Ishikawa (cell line): ENCODE measurements at regions not wholly inside any gene's neighbourhood (a gene's known extent, or its start where the extent isn't known, plus 50 kb on each side); places are given as distances from the start of the nearest gene placed in this dataset.

ENCODE experiments used
- CEBPB ChIP-seq: IDR thresholded peaks from 2 replicates; pipeline ENCODE4 v1.6.1; 2012
- CREB1 ChIP-seq: IDR thresholded peaks from 2 replicates; pipeline ENCODE4 v1.6.1; 2012; ENCODE audit warnings: low read depth
- EGR1 ChIP-seq: IDR thresholded peaks from 2 replicates; pipeline ENCODE4 v1.6.1; 2012
- EP300 ChIP-seq: IDR thresholded peaks from 2 replicates; pipeline ENCODE4 v1.6.1; 2012; ENCODE audit warnings: borderline replicate concordance
- FOXM1 ChIP-seq: IDR thresholded peaks from 2 replicates; pipeline ENCODE4 v1.6.1; 2012; ENCODE audit warnings: low read depth, borderline replicate concordance
- MAX ChIP-seq: IDR thresholded peaks from 2 replicates; pipeline ENCODE4 v1.6.1; 2012
- NFIC ChIP-seq: IDR thresholded peaks from 2 replicates; pipeline ENCODE4 v1.6.1; 2012
- RAD21 ChIP-seq: IDR thresholded peaks from 2 replicates; pipeline ENCODE4 v1.6.1; 2012; ENCODE audit warnings: low read depth
- REST ChIP-seq: IDR thresholded peaks from 2 replicates; pipeline ENCODE4 v1.6.1; 2012; ENCODE audit warnings: low read depth, mild to moderate bottlenecking
- TAF1 ChIP-seq: IDR thresholded peaks from 2 replicates; pipeline ENCODE4 v1.6.1; 2012; ENCODE audit warnings: low read depth, mild to moderate bottlenecking
- TCF12 ChIP-seq: IDR thresholded peaks from 2 replicates; pipeline ENCODE4 v1.6.1; 2012; ENCODE audit warnings: low read depth
- TEAD4 ChIP-seq: IDR thresholded peaks from 2 replicates; pipeline ENCODE4 v1.6.1; 2012
- USF1 ChIP-seq: IDR thresholded peaks from 2 replicates; pipeline ENCODE4 v1.6.1; 2012
- YY1 ChIP-seq: IDR thresholded peaks from 2 replicates; pipeline ENCODE4 v1.6.1; 2012; ENCODE audit warnings: low read depth
- ZBTB7A ChIP-seq: IDR thresholded peaks from 2 replicates; pipeline ENCODE4 v1.6.1; 2012; ENCODE audit warnings: low read depth

DNA sequence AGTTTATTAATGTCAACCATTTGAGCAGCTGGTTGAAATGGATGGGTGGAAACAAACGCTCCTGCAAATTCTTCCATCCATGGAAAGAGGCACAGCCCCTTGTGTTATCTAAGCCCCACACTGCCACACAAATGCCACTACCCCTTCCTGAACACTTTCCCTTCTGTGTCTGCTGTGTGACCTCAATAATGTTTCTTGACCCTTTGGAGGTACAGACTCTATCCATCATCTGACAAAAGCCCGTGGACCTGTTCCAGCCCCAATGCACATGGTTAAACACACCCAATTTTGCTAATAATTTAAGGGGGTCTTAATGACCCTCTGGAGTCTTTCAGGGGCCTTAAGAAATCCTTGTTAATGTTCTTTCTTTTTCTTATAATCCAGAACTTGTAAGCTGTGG lies 482.2 kb upstream of the CFAP20DC start:
- TF ChIP-seq EGR1 = no peak
- no peak for TF ChIP-seq YY1
- no peak for TF ChIP-seq FOXM1
- no peak for TF ChIP-seq CREB1
- no peak for TF ChIP-seq TAF1
- no peak for TF ChIP-seq USF1
- TF ChIP-seq REST = no peak
- TF ChIP-seq TCF12 = no peak
- no peak for TF ChIP-seq CEBPB
- no peak for TF ChIP-seq NFIC
- TF ChIP-seq EP300 = no peak
- no peak for TF ChIP-seq MAX
- TF ChIP-seq RAD21 = no peak
- TF ChIP-seq TEAD4 = no peak
- TF ChIP-seq ZBTB7A = no peak

- TF ChIP-seq TCF12 (no peak), YY1 (no peak), CEBPB (no peak), RAD21 (no peak), CREB1 (no peak), NFIC (no peak), USF1 (no peak), EP300 (no peak), TEAD4 (no peak), EGR1 (no peak), TAF1 (no peak), REST (no peak), MAX (no peak), ZBTB7A (no peak), FOXM1 (no peak)
These were observed 481.4 kb upstream of the CFAP20DC start for GRCh38 chr3:59531066-59531745.

DNA sequence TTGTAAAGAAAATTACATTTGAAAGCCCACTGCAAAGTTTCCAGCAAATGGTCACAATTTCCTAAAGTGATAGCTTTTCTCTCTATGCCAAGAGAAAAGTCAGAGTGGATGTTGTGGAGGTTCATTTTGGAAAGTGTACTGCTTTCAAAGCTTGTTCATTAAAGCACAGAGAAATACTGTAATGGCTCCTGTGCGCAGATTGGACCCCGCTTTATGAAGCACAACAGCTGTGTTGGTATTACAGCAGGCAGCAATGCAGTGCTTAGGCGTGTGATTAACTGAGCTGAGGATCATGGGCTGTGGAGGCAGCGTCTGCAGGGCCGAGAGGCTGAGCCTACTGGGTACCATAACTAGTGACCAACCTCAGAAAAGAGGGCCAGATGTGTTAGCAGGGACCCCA lies 478.4 kb upstream of the CFAP20DC start:
- no peak for TF ChIP-seq ZBTB7A

GRCh38 chr3:59527493-59527892 lies 477.7 kb upstream of the CFAP20DC start:
- no peak for TF ChIP-seq NFIC
- TF ChIP-seq TAF1 = no peak
- TF ChIP-seq EP300 = no peak
- no peak for TF ChIP-seq MAX
- TF ChIP-seq CEBPB = no peak
- no peak for TF ChIP-seq ZBTB7A
- no peak for TF ChIP-seq EGR1
- TF ChIP-seq USF1 = no peak
- TF ChIP-seq TCF12 = no peak
- no peak for TF ChIP-seq REST
- TF ChIP-seq TEAD4 = no peak
- TF ChIP-seq YY1 = no peak
